NAMALWA (cell line): ENCODE measurements at regions not wholly inside any gene's neighbourhood (a gene's known extent, or its start where the extent isn't known, plus 50 kb on each side); places are given as distances from the start of the nearest gene placed in this dataset.
A peak's percentile ranks its signal among the peaks of the same experiment; 100 is the strongest.

ENCODE experiments used
- DNase-seq: peaks from one replicate; pipeline ENCODE4 v3.0.0-alpha.2; 2015; ENCODE audit warnings: low spot score

DNA sequence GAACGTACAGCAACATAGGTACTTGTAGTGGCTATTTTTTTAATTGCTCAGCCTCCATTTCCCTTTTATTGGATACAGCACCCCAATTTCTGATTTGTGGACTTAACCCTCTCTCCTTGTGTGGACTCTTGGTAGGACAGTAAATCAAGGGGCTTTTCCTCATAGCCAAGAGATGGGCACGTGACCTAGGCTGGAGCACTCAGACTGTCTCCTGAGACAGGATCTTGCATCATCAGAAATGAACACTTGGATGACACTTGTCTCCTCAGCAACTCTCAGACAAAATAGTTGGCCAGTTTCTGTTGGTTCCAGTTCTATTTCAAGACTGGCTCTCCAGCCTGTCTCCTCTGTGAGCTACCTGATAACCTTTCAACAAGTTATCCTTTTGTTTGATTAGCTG lies 112.9 kb upstream of the ZNF678 start:
- no peak for DNase-seq

DNA sequence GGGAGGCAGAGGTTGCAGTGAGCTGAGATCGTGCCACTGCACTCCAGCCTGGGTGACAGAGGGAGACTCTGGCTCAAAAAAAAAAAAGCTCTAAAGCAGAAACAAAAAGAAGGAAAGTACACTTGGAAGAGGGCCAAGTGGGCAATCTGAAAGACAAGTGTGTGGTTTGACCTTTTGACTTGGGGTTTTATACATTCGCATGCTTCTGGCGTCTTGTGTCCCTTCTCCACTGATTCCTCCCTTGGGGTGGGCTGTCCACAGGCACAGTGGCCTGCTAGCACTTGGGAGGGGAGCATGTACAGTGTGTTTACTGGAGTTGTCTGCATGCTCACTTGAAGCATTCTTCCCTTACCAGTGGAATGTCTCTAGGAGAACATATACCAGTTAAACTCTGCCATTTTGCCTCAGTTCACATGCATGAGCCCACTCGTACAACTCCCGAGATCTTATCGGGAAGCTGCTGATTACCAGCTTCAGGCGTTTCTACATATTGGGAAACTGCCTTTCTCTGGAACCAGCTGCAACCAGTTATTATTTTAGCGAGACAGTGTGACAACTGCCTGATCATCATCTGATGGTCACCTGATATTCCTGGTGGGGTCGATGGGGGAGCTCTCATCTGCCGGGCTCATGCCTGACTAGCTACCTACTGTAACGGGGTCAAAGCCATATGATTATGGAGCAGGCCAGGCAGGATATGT lies 113.5 kb upstream of the ZNF678 start:
- no peak for DNase-seq

DNA sequence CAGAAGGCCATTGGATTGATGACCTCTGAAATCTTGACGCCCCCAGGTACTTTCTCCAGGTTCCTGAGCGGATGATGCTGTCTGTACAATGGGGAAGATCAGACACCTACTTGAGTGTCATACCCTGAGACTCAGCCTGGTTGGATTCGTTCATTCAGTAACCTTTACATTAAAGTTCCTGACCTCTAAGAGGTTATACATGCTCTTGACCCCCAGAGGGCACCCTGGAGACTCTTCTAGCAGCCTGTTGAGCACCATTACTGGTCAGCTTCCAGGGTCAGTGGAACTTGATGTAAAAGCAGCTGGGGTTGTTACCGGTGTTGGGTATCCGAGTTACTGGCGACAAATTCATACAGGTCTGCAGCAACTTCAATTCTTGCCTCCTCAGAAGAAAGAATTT lies 114.3 kb upstream of the ZNF678 start:
- DNase-seq, result peak; percentile 67

DNA sequence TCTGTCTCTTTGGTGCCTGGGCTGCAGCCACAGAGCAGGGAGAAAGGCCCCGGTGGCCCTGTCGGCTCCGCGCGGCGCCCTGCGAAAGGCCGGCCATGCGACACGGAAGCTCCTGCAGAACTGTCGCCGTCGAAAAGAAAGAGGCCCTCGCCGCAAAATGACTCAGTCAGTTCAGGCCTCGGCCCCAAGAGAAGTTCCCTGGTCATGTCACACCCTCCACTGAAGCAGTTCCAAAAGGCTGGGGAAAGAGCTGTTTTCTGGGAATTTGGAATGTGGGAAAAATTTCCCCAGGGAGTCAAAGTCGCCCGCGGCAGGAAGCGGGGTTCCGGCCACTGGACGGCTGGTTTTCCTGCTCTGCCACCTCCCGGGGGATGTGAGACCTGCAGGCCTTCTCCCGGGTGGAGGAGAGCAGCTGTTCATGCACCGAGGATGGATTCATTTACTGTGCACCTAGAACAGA lies 115.8 kb upstream of the ZNF678 start:
- DNase-seq, result no peak

DNA sequence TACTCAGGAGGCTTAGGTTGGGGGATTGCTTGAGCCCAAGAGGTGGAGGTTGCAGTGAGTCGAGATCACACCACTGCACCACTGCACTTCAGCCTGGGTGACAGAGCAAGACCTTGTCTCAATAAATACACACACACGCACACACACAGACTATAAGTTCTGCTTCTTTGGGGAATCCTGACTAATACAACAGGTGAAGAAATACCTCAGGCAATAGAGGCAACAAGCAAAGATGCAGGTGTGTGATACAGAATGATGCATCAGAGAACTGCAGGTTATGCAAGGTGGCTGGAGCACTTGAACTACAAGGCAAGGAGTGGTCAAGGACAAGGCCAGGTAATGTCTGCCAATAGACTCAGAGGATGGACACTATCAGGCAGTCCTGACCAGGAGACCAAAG lies 117.6 kb upstream of the ZNF678 start:
- DNase-seq, result no peak

DNA sequence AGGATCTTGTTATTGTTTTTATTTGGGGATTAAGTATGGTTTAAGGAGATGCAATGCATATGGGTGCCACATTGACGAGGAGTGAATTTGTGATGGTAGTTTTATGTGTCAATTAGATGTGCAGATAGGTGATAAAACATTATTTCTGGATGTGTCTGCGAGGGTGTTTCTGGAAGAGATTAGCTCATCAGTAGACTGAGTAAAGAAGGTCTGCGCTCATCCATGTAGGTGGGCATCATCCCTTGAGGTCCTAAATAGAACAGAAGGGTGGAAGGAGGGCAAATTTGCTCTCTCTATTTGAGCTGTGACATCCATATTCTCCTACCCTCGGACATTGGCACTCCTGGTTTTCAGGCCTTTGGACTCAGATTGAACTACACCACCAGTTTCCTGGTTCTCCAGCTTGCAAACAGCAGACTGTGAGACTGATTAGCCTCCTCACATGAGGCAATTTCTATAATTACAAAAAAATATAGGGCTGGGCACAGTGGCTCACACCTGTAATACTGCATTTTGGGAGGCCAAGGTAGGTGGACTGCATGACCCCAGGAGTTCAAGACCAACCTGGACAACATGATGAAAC lies 118.2 kb upstream of the ZNF678 start:
- DNase-seq, result no peak

DNA sequence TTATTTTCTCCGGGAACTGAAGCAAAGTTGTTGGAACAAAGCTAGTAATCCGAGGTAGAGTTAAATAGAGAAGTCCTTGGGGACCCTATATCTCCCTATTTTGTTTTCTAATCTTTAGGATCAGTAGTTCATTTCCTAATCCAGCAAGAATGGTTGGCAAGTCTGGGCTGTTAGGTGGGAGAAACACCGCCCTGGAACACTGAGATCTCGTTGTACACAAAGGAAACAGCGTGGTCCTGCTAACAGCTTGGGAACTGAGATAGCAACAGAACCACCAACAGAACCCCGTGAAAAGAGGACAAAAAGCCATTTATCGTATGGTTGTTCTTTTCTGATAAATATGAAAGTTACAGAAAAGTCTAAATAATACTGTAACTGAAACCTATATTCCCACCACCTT lies 121.9 kb upstream of the CDC42BPA start:
- no peak for DNase-seq

DNA sequence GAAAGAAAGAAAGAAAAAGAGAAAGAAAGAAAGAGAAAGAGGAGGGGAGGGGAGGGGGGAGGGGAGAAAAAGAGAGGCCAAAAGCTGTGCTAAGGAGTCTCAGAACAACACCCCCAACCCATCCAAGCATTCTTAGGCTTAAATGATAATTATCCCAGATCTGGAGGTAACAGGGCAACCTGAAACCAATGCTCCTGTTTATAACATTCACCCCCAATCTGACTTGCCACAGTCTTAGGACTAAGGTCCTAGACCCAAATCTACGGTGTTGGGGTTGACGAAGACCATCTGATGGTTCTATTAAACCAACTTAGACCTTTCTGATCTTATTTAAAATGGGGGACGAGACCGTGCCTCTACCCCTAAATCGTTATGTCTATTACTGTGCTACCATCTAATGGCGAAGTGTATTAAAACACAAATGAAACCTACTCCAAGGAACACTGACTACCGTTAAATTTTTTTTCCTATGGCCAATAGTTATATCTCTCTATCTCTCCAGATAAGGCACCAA lies 119.3 kb upstream of the CDC42BPA start:
- peak; percentile 68 for DNase-seq

DNA sequence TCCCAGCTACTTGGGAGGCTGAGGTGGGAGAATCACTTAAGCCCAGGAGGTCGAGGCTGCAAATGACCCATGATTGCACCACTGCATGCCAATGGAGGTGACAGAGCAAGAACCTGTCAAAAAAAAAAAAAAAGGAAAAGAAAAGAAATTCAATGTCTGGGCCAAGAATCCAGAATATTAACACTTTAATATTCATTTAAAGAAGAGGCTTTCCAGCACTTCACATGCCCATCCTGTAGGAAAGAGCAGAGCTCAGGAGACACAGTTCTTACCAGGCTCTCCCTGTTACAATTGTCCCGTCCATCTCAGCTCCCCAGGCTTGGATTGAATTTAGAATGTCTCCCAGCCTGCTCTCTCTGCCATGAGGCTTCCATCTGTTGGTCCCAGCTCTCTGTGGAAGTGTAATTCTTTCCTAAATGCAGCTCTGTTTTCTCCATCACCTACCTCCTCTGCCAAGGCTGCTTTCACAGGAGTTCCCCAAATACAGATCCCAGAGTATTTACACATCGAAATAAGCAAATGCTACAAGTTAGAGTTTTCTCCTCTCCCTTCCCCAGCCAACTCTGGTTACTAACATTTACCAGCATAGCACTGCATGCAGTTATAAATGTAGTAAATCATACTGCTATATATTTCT lies 116.6 kb upstream of the CDC42BPA start:
- DNase-seq, result no peak

DNA sequence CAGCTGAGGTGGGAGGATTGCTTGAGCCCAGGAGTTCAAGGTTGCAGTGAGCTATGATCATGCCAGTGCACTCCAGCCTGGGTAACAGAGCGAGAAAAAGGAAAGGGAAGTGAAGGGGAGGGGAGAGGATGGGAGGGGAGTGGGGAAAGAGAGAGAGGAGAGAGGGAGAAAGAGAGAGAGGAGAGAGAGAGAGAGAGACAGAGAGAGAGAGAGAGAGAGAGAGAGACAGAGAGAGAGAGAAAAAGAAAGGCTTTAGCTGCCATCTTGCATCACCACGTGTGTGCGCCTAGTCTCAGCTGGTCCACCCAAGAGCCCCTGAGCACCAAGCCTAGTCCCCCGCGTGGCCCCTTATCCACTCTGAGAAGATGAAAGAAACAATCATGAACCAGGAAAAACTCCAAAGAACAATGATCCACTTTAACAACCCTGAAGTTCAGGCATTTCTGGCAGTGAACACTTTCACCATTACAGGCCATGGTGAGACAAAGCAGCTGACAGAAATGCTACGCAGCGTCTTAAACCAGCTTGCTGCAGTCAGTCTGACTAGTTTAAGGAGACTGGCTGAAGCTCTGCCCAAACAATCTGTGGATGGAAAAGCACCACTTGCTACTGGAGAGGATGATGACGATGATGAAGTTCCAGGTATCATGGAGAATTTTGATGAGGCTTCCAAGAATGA lies 115.5 kb upstream of the CDC42BPA start:
- no peak for DNase-seq

DNA sequence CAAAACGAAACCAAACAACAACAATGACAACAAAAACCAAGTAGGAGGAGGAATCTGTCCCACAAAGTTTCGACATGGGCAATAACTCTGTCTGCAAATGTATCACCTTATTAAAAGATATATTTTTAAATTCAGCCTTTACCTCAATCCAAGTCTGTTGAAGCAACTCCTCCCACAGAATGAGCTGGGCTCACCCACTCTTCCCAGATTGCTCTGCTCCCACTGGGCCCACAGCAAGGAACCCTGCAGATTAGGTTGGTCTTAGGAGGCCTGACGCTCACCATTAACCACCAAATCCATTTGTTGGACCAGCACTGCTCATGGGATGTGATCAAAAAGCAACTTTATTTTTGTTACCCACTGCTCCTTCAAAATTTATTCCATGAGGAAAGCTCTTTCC lies 114.7 kb upstream of the CDC42BPA start:
- no peak for DNase-seq

DNA sequence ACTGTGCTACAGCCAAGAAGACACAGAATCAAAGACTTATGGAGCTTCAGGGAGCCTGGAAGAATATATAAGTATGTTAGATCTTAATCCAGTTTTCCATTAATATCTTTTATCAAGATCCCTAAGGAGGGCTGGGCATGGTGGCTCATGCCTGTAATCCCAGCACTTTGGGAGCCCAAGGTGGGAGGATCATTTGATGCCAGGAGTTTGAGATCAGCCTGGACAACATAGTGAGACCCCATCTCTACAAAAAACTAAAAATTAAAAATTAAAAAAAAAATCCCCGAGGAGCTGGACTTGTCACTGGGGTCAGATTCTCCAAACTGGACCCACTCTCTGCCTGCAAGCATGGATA lies 113.9 kb upstream of the CDC42BPA start:
- DNase-seq, result no peak

DNA sequence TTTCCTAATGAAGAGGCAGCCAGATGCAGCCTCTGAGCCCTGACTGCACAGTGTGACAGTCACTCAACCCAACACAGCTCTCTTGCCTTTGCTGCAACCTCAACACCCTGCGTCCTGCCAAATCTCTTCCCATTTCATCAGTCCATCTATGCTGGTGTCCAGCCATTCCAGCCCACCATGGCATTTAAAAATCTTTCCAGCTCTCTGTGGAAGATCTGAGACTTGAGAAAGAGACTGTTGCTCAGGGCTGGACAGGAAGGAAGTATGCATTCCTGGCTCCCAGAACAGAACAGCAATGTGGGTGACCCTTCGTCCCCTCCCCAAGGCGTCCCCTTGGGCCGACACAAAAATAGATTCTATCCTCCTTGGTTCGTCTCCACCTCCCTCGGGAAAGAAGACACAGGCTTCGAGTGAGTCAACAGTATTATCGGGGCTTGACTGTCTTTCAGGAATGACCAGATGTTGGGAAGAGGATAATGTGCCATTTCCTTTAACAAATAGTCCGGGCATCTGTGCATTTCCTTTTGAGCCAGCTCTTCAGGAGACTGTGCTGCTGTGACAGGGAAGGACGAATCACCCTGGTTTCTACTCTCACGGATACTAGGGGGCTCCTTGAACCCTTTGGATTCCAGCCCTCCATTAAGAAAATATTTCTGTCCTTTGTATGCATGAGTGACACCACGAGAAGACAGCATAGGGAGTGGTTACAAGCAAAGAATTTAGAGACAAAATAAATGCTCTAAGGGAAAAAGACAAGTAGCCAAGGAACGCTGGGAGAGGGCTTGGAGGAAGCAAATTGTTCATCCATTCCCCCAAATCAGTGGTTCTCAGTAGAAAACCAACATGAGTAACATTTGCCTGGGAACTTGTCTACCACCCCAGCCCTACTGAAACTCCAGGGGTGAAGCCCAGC lies 111.4 kb upstream of the CDC42BPA start:
- DNase-seq, result no peak

DNA sequence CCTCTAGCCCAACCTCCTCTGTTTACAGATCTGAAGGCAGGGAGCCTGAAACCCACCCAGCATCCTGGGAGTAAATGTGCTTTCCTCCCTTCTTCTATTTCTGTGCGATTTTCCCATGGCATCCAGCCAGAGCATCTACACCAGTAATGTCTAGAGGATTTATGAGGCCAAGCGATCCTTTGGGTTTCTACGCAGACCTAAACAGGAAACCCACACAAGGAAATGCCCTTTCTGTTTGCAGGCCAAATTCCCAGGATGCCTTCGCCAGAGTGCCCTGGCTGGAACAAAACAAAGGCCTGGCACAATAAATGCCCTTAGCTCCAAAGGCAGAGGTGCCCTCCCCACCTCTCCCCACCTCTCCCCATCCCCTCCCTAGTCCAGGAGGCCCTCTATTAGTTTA lies 110.5 kb upstream of the CDC42BPA start:
- no peak for DNase-seq

DNA sequence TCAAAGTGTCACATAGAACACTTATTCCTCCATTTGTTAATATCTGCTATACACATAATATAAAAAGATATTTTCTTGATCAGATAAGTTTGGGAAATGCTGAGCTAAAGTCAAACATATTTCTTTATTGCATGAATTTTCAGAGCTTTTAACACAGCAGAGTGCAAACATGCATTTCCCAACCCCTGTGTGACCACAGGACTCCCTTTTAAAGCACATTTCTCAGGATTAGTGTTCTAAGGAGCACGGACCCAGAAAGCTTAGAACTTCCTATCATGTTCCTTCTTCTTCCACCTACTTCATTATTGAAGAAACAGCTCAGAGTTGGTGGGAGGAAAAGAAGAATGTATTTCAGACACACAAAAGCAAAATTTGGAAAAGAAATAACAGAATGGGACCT lies 109.1 kb upstream of the CDC42BPA start:
- no peak for DNase-seq

DNA sequence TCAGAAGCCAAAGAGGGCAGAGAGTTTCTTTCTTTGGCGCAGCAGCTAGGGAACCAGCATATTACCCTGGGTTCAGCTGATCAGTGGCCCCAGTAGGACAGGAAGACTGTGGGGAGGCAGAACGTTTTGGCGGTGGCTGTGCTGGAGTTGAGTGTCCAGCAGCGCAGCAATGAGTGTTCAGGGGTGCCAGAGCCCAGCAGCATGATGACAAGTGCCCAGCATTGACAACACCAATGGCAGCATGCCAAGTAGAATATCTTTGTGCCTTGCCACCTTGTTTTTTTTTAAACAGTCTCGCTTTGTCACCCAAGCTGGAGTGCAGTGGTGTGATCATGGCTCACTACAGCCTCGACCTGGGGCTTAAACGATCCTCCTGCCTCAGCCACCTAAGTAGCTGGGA lies 106.7 kb upstream of the CDC42BPA start:
- no peak for DNase-seq

DNA sequence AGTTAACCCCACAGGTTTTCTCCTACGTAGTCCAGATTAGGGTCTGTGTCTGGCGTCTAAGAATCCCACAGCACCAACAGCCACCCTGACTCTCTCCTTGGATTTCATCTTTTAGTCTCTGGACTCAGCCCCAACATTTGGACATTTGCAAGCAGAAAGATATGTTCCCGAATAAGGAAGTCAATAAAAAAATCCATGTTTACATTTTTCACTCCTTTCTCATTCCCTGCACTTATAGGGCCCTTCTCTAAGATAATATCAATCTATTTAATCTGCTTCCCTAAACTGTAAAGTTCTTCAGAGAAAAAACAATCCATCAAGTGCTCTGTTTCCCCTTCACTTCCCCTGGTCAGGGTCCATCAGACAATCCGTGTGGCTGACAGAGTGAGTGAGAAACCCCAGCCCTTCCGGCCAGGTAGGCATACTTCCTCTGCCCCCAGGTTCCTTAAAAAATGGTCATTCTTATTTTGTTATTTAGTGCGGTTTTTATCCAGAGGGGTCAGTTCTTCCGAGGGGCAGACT lies 105.9 kb upstream of the CDC42BPA start:
- no peak for DNase-seq

DNA sequence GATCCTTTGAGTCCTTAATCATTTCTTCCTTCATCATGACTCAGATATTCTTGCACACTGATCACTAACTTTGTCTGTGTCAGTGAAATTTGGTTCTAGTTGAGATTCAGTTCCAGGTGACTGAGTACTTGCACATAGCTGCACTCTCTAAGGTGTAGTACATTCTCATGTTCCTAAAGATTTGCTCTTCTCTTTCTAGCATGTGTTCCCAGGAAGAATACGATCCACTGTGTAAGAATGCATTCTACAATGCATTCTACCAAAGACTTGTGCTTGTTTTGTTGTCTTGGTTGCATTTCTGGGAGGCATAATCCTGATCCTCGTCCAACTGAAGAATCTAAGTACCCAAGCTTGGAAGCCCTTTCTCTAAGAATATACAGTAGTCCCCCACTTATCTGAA lies 104.3 kb upstream of the CDC42BPA start:
- no peak for DNase-seq

DNA sequence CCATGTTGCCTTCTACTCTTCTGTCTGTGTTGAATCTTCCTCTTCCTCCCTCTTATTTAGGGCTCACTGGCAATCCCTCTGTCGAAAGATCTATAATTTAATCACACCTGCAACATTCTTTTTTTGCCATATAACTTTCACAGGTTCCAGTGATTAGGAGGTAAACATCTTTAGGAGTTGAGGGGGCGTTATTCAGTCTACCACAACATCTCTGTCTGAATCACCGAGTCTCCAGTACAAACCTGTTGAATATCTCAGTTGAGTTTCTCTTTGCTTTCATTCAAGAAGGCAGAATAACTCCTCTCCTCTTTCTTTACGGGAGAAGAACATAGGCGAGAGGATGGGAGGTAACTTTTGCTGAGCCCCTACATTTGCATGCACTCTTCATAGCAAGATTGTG lies 101.9 kb upstream of the CDC42BPA start:
- no peak for DNase-seq

DNA sequence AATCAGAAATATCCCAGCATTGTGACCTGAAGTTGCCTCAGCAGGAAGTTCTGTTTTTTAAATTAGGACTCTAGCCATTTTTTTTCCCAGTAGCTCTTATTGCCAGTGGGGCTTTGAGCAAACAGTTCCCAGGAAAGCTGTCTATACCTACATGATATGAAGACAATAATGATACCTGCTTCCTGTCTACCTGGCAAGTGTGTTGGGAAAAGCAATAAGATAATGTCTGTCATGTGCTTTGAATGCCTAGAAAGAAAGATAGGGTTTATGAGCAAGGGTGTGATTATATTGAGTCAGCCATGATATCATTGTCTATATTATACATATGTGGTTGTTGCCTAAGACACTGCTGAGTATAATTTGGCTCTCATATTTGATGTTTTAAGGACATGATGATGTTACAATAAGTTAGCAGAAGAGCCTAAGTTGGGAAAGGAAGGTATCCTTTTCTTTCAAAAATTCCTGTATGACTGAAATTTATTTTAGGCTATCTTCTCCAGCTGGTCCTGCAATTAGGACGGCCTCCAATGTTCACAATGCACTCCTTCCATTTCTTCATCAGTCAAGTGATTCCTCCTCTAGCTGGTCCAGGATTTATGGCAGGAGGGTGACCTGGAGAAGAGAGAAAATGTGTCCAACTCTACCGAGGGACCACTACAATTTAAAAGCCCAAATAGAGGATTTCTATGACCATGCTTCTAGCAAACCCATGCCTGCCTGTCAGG lies 99.6 kb upstream of the CDC42BPA start:
- DNase-seq, result no peak
